ENCODE measurements at regions not wholly inside any gene's neighbourhood (a gene's known extent, or its start where the extent isn't known, plus 50 kb on each side); places are given as distances from the start of the nearest gene placed in this dataset.

- TF ChIP-seq CHD7 (IDR thresholded peaks at IDR 0.05; ENCODE audit: insufficient replicate concordance, low read length) (no peak), MAFK (IDR thresholded peaks at IDR 0.05; ENCODE audit: low read depth, low read length) (no peak), EGR1 (IDR thresholded peaks at IDR 0.05; ENCODE audit: borderline replicate concordance, low read depth, low read length) (no peak)
Measured at GRCh38 chr4:34000356-34000755, 2244.0 kb downstream of the ARAP2 start (continued).
